ENCODE measurements at regions not wholly inside any gene's neighbourhood (a gene's known extent, or its start where the extent isn't known, plus 50 kb on each side); places are given as distances from the start of the nearest gene placed in this dataset.

DNA sequence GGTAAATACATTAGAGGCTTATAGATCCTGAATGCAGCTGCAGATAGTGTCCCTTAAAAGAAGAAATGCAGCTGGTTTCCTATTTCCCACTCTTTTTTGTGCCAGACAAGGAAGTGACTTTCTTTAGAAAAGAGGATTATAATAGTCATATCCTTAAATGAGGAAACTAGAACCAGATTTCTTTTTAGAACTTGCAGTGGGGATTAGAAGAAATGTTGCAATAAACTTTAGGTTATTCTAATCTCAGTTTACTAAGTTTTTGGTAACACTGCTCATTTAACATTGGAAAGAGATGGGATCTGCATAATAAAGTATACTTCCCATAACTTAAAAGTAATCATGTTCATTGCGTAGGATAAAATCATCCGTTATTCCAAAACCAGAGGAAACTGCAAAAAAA, 101.9 kb downstream of the SLIT2 start:
- TF ChIP-seq, protein P1, sequence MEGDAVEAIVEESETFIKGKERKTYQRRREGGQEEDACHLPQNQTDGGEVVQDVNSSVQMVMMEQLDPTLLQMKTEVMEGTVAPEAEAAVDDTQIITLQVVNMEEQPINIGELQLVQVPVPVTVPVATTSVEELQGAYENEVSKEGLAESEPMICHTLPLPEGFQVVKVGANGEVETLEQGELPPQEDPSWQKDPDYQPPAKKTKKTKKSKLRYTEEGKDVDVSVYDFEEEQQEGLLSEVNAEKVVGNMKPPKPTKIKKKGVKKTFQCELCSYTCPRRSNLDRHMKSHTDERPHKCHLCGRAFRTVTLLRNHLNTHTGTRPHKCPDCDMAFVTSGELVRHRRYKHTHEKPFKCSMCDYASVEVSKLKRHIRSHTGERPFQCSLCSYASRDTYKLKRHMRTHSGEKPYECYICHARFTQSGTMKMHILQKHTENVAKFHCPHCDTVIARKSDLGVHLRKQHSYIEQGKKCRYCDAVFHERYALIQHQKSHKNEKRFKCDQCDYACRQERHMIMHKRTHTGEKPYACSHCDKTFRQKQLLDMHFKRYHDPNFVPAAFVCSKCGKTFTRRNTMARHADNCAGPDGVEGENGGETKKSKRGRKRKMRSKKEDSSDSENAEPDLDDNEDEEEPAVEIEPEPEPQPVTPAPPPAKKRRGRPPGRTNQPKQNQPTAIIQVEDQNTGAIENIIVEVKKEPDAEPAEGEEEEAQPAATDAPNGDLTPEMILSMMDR (IDR thresholded peaks at IDR 0.05; ENCODE audit: low read depth, low read length): no peak
- TF ChIP-seq POLR2A (IDR thresholded peaks at IDR 0.05; ENCODE audit: extremely low read depth, insufficient read length) (no peak), MYC (IDR thresholded peaks at IDR 0.05; ENCODE audit: low read depth, low read length) (no peak)
- TF ChIP-seq, protein P2, sequence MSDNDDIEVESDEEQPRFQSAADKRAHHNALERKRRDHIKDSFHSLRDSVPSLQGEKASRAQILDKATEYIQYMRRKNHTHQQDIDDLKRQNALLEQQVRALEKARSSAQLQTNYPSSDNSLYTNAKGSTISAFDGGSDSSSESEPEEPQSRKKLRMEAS (IDR thresholded peaks at IDR 0.05; ENCODE audit: low read depth, low read length): no peak
